H9 (cell line): ENCODE measurements at regions not wholly inside any gene's neighbourhood (a gene's known extent, or its start where the extent isn't known, plus 50 kb on each side); places are given as distances from the start of the nearest gene placed in this dataset.

ENCODE experiments used
- DNase-seq: peaks from one replicate; pipeline ENCODE4 v3.0.0-alpha.2; 2017
- H2AFZ ChIP-seq: one replicate; pipeline ENCODE4 v1.6.1; 2013; ENCODE audit warnings: mild to moderate bottlenecking, low read length, control low read depth, moderate library complexity
- H2AK5ac ChIP-seq: 2 replicates; pipeline ENCODE4 v1.6.1; 2013; ENCODE audit warnings: low read length, control low read depth, mixed read lengths; ENCODE audit not compliant: insufficient read length
- H2BK120ac ChIP-seq: one replicate; pipeline ENCODE4 v1.6.1; 2013; ENCODE audit warnings: low read depth, mild to moderate bottlenecking, low read length, control low read depth, inconsistent platforms; ENCODE audit not compliant: poor library complexity, severe bottlenecking
- H2BK12ac ChIP-seq: 2 replicates; pipeline ENCODE4 v1.6.1; 2013; ENCODE audit warnings: low read length, control low read depth, mixed read lengths, low read depth; ENCODE audit not compliant: insufficient read length
- H2BK15ac ChIP-seq: 2 replicates; pipeline ENCODE4 v1.6.1; 2013; ENCODE audit warnings: low read depth, low read length, control low read depth
- H2BK20ac ChIP-seq: one replicate; pipeline ENCODE4 v1.6.1; 2013; ENCODE audit warnings: low read depth, mild to moderate bottlenecking, low read length, control low read depth, inconsistent platforms; ENCODE audit not compliant: poor library complexity, severe bottlenecking
- H2BK5ac ChIP-seq: 2 replicates; pipeline ENCODE4 v1.6.1; 2013; ENCODE audit warnings: low read length, control low read depth, mixed read lengths; ENCODE audit not compliant: insufficient read length
- H3K14ac ChIP-seq: 2 replicates; pipeline ENCODE4 v1.6.1; 2013; ENCODE audit warnings: low read length, control low read depth; ENCODE audit not compliant: insufficient read depth
- H3K18ac ChIP-seq: 2 replicates; pipeline ENCODE4 v1.6.1; 2013; ENCODE audit warnings: low read depth, mild to moderate bottlenecking, mixed read lengths, low read length, control low read depth; ENCODE audit not compliant: insufficient read length
- H3K23ac ChIP-seq: 2 replicates; pipeline ENCODE4 v1.6.1; 2013; ENCODE audit warnings: low read length, control low read depth, mixed read lengths, low read depth; ENCODE audit not compliant: insufficient read length
- H3K23me2 ChIP-seq: 2 replicates; pipeline ENCODE4 v1.6.1; 2013; ENCODE audit warnings: low read depth, mild to moderate bottlenecking, mixed read lengths, low read length, control low read depth; ENCODE audit not compliant: insufficient read length, poor library complexity, severe bottlenecking
- H3K27ac ChIP-seq: 2 replicates; pipeline ENCODE4 v1.5.1; 2013; ENCODE audit warnings: low read length, control low read depth, mixed read lengths, low read depth; ENCODE audit not compliant: insufficient read length
- H3K27me3 ChIP-seq: 2 replicates; pipeline ENCODE4 v1.6.1; 2013; ENCODE audit warnings: low read length, control low read depth, inconsistent platforms; ENCODE audit not compliant: insufficient read depth
- H3K4ac ChIP-seq: 2 replicates; pipeline ENCODE4 v1.6.1; 2013; ENCODE audit warnings: low read depth, mild to moderate bottlenecking, control low read depth, inconsistent platforms, low read length, moderate library complexity
- H3K4me1 ChIP-seq: 2 replicates; pipeline ENCODE4 v1.6.1; 2013; ENCODE audit warnings: low read length, control low read depth, inconsistent platforms; ENCODE audit not compliant: insufficient read depth
- H3K4me2 ChIP-seq: 2 replicates; pipeline ENCODE4 v1.6.1; 2013; ENCODE audit warnings: low read length, control low read depth, mixed read lengths; ENCODE audit not compliant: insufficient read length, insufficient read depth
- H3K56ac ChIP-seq: 2 replicates; pipeline ENCODE4 v1.6.1; 2013; ENCODE audit warnings: low read depth, mild to moderate bottlenecking, mixed read lengths, low read length, control low read depth; ENCODE audit not compliant: insufficient read length
- H3K79me1 ChIP-seq: 2 replicates; pipeline ENCODE4 v1.6.1; 2013; ENCODE audit warnings: low read depth, mild to moderate bottlenecking, moderate library complexity, low read length, control low read depth, inconsistent platforms; ENCODE audit not compliant: insufficient read depth, poor library complexity, severe bottlenecking
- H3K79me2 ChIP-seq: 2 replicates; pipeline ENCODE4 v1.6.1; 2013; ENCODE audit warnings: low read length, control low read depth, inconsistent platforms; ENCODE audit not compliant: insufficient read depth
- H3K9ac ChIP-seq: 2 replicates; pipeline ENCODE4 v1.6.1; 2013; ENCODE audit warnings: low read length, control low read depth, mixed read lengths; ENCODE audit not compliant: insufficient read length; ENCODE audit errors: extremely low read depth
- H3K9me3 ChIP-seq: one replicate; pipeline ENCODE4 v1.6.1; 2013; ENCODE audit warnings: low read depth, low read length, inconsistent platforms; ENCODE audit not compliant: control insufficient read depth
- H3T11ph ChIP-seq: one replicate; pipeline ENCODE4 v1.6.1; 2013; ENCODE audit warnings: mild to moderate bottlenecking, low read length, control low read depth, inconsistent platforms
- H4K20me1 ChIP-seq: one replicate; pipeline ENCODE4 v1.6.1; 2013; ENCODE audit not compliant: control insufficient read depth, insufficient read length, insufficient read depth
- H4K5ac ChIP-seq: 2 replicates; pipeline ENCODE4 v1.6.1; 2013; ENCODE audit warnings: low read depth, mild to moderate bottlenecking, mixed read lengths, low read length, control low read depth; ENCODE audit not compliant: insufficient read length
- H4K8ac ChIP-seq: replicated peaks from 2 replicates; pipeline ENCODE4 v1.6.1; 2013; ENCODE audit warnings: low read length, control low read depth, mixed read lengths, low read depth; ENCODE audit not compliant: insufficient read length
- H4K91ac ChIP-seq: 2 replicates; pipeline ENCODE4 v1.6.1; 2013; ENCODE audit warnings: low read depth, mild to moderate bottlenecking, moderate library complexity, mixed read lengths, low read length, control low read depth; ENCODE audit not compliant: insufficient read length
- H3K27ac Mint-ChIP-seq, 3 experiments: 2 replicates in 2 of 3; 3 replicates in 1 of 3; pipeline ENCODE4 v1.8.0; 2020 to 2021; ENCODE audit warnings: mixed read lengths in 3 of 3, mild to moderate bottlenecking in 1 of 3, moderate library complexity in 1 of 3
- H3K27me3 Mint-ChIP-seq: 2 replicates; pipeline ENCODE4 v1.8.0; 2021; ENCODE audit warnings: low read depth, mild to moderate bottlenecking, moderate library complexity, mixed read lengths
- H3K36me3 Mint-ChIP-seq, 3 experiments: 2 replicates in 2 of 3; 3 replicates in 1 of 3; pipeline ENCODE4 v1.8.0; 2020 to 2021; ENCODE audit warnings: low read depth in 3 of 3, mixed read lengths in 3 of 3; ENCODE audit not compliant: insufficient read depth in 1 of 3
- H3K4me1 Mint-ChIP-seq, 2 experiments: 2 replicates each; pipeline ENCODE4 v1.8.0; 2020; ENCODE audit warnings: mixed read lengths in 2 of 2
- H3K4me3 Mint-ChIP-seq, 2 experiments: 2 replicates in 1 of 2; 3 replicates in 1 of 2; pipeline ENCODE4 v1.8.0; 2020 to 2021; ENCODE audit warnings: mild to moderate bottlenecking in 2 of 2, mixed read lengths in 2 of 2, moderate library complexity in 1 of 2
- H3K9me3 Mint-ChIP-seq, 2 experiments: 2 replicates in 1 of 2; 3 replicates in 1 of 2; pipeline ENCODE4 v1.8.0; 2020; ENCODE audit warnings: mild to moderate bottlenecking in 2 of 2, mixed read lengths in 2 of 2, moderate library complexity in 1 of 2
- CTCF ChIP-seq: fragments of 200-600 bp; sonication (generic); conservative IDR thresholded peaks from 3 replicates; pipeline ENCODE4 v1.8.0; 2021; ENCODE audit warnings: antibody characterized with exemption, mild to moderate bottlenecking

- no peaks in the 10 kb centered on the region for H3K27me3 ChIP-seq
Measured at GRCh38 chr5:61274511-61274911, 57.5 kb upstream of the ZSWIM6 start.

More at GRCh38 chr5:61274511-61274911, 57.5 kb upstream of the ZSWIM6 start:
- no peak overlapping the region for H3K27ac ChIP-seq
- no peak overlapping the region for H2BK120ac ChIP-seq
- no peaks in the 10 kb centered on the region for H4K20me1 ChIP-seq
- H3K9ac ChIP-seq: no peak overlapping the region
- Mint-ChIP-seq H3K4me3 (no peak overlapping the region), H3K27ac (no peak overlapping the region), H3K4me1 (peaks cover 13 to 21% of the 10 kb centered on the region in 2 experiments), H3K27me3 (peaks cover 1% of the 10 kb centered on the region), H3K36me3 (peaks cover 0 to 2% (median 0%) of the 10 kb centered on the region in 3 experiments; a peak in 1 of 7 replicates), H3K9me3 (no peaks in the 10 kb centered on the region)
- DNase-seq: no peak
- no peak overlapping the region for H2BK5ac ChIP-seq
- no peak overlapping the region for H2AFZ ChIP-seq
- H4K91ac ChIP-seq: no peak overlapping the region
- H2AK5ac ChIP-seq: no peak overlapping the region
- H3K4me1 ChIP-seq: no peaks in the 10 kb centered on the region
- H3K56ac ChIP-seq: no peak overlapping the region
- no peak overlapping the region for H3K23ac ChIP-seq
- H3K14ac ChIP-seq: no peak overlapping the region
- H3K4me2 ChIP-seq: no peak overlapping the region
- no peak overlapping the region for H2BK20ac ChIP-seq
- H3K79me1 ChIP-seq: no peaks in the 10 kb centered on the region
- no peak overlapping the region for H4K8ac ChIP-seq
- H2BK15ac ChIP-seq: no peak overlapping the region
- H3K9me3 ChIP-seq: no peaks in the 10 kb centered on the region
- no peak overlapping the region for H3K18ac ChIP-seq
- no peak overlapping the region for H3K4ac ChIP-seq
- no peaks in the 10 kb centered on the region for H3K79me2 ChIP-seq
- H3T11ph ChIP-seq: no peak overlapping the region
- H3K23me2 ChIP-seq: no peaks in the 10 kb centered on the region
- H4K5ac ChIP-seq: no peak overlapping the region
- no peak for TF ChIP-seq CTCF
- H2BK12ac ChIP-seq: no peak overlapping the region
